ENCODE measurements at regions not wholly inside any gene's neighbourhood (a gene's known extent, or its start where the extent isn't known, plus 50 kb on each side); places are given as distances from the start of the nearest gene placed in this dataset.

DNA sequence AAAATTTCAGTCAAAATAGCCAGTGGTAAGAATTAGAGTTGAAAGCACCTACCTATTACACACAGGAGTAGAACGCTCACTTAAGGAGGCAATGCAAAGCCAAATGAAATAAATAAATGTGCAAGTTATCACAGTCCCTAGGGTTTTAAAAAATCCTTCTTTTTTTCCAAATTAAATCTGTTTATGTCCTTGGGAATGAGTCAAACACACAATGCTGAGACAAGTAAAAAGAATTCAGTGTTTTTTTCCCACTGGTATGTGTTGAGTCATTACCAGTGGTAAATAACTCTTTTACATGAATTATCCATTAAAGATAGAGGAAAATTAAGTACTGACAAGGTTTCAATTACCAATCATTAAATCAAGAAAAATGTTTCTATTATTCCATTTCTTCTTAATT lies 438.6 kb downstream of the TNS3 start:
- ChIA-PET POLR2A (no interaction called here), CTCF (no interaction called here)
- Mint-ChIP-seq H3K36me3 (ENCODE audit: low read depth) (no peaks in the 10 kb centered on the region), H3K9me3 (peaks cover 2% of the 10 kb centered on the region), H3K4me1 (ENCODE audit: low read depth) (no peaks in the 10 kb centered on the region), H3K4me3 (no peak overlapping the region), H3K27me3 (peaks cover 22% of the 10 kb centered on the region), H3K27ac (no peak overlapping the region)
- H3K36me3 ChIP-seq (ENCODE audit: insufficient read depth, low read length), result no peaks in the 10 kb centered on the region
- intact Hi-C loops (cut with DNase I, micrococcal nuclease), result no loop called here
- H3K4me1 ChIP-seq (ENCODE audit: insufficient read depth, low read length), result no peaks in the 10 kb centered on the region
- H3K9me3 ChIP-seq (ENCODE audit: control insufficient read depth in 1 of 2, insufficient read depth in 1 of 2, low read length in 2 of 2), result no peaks in the 10 kb centered on the region
- DNase-seq (no peak), ATAC-seq (ENCODE audit: poor library complexity) (no peak)
- TF ChIP-seq, protein P1, sequence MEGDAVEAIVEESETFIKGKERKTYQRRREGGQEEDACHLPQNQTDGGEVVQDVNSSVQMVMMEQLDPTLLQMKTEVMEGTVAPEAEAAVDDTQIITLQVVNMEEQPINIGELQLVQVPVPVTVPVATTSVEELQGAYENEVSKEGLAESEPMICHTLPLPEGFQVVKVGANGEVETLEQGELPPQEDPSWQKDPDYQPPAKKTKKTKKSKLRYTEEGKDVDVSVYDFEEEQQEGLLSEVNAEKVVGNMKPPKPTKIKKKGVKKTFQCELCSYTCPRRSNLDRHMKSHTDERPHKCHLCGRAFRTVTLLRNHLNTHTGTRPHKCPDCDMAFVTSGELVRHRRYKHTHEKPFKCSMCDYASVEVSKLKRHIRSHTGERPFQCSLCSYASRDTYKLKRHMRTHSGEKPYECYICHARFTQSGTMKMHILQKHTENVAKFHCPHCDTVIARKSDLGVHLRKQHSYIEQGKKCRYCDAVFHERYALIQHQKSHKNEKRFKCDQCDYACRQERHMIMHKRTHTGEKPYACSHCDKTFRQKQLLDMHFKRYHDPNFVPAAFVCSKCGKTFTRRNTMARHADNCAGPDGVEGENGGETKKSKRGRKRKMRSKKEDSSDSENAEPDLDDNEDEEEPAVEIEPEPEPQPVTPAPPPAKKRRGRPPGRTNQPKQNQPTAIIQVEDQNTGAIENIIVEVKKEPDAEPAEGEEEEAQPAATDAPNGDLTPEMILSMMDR (IDR thresholded peaks at IDR 0.05), result no peak
- H3K27ac ChIP-seq (ENCODE audit: low read depth in 1 of 2, low read length in 2 of 2), result no peak overlapping the region
- H3K27me3 ChIP-seq (ENCODE audit: control insufficient read depth in 1 of 2, insufficient read depth in 2 of 2, low read length in 2 of 2), result no peaks in the 10 kb centered on the region
- H3K4me3 ChIP-seq (ENCODE audit: low read length), result no peak overlapping the region

DNA sequence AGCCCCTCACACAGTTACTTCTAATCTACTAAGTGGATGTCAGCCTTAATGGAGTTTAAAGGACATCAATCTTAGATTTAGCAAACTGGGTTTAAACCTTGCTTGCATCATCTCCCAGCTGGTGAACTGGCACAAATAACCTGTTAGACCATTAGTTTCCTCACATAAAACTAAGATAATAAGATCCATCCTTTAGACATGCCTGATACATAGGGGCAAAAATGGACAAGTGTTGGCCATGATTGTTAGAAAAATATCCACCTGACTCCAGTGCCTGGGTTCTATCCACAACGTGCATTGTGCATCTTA lies 439.1 kb downstream of the TNS3 start:
- peaks cover 2% of the 10 kb centered on the region for H3K9me3 Mint-ChIP-seq
- ATAC-seq (ENCODE audit: poor library complexity), result no peak
- H3K27ac Mint-ChIP-seq, result no peak overlapping the region
- no peaks in the 10 kb centered on the region for H3K36me3 ChIP-seq (ENCODE audit: insufficient read depth, low read length)
- H3K36me3 Mint-ChIP-seq (ENCODE audit: low read depth), result no peaks in the 10 kb centered on the region
- no peak for DNase-seq
- H3K4me3 ChIP-seq (ENCODE audit: low read length), result no peak overlapping the region
- ChIA-PET POLR2A (no interaction called here), CTCF (no interaction called here)
- H3K4me3 Mint-ChIP-seq, result no peak overlapping the region
- H3K9me3 ChIP-seq (ENCODE audit: control insufficient read depth in 1 of 2, insufficient read depth in 1 of 2, low read length in 2 of 2), result no peaks in the 10 kb centered on the region
- no peaks in the 10 kb centered on the region for H3K27me3 ChIP-seq (ENCODE audit: control insufficient read depth in 1 of 2, insufficient read depth in 2 of 2, low read length in 2 of 2)
- no peak overlapping the region for H3K27ac ChIP-seq (ENCODE audit: low read depth in 1 of 2, low read length in 2 of 2)
- TF ChIP-seq, protein P1 (IDR thresholded peaks at IDR 0.05), result no peak
- peaks cover 22% of the 10 kb centered on the region for H3K27me3 Mint-ChIP-seq
- H3K4me1 Mint-ChIP-seq (ENCODE audit: low read depth), result no peaks in the 10 kb centered on the region
- H3K4me1 ChIP-seq (ENCODE audit: insufficient read depth, low read length), result no peaks in the 10 kb centered on the region
- intact Hi-C loops (cut with DNase I, micrococcal nuclease), result no loop called here

GRCh38 chr7:47142169-47142866 lies 439.6 kb downstream of the TNS3 start:
- Mint-ChIP-seq H3K36me3 (ENCODE audit: low read depth) (no peaks in the 10 kb centered on the region), H3K27me3 (peaks cover 22% of the 10 kb centered on the region), H3K9me3 (peaks cover 2% of the 10 kb centered on the region), H3K27ac (no peak overlapping the region), H3K4me1 (ENCODE audit: low read depth) (no peaks in the 10 kb centered on the region), H3K4me3 (no peak overlapping the region)
- CTCF ChIA-PET, result no interaction called here
- POLR2A ChIA-PET, result no interaction called here
- TF ChIP-seq, protein P1 (IDR thresholded peaks at IDR 0.05), result no peak
- Histone ChIP-seq H3K4me1 (ENCODE audit: insufficient read depth, low read length) (no peaks in the 10 kb centered on the region), H3K27ac (ENCODE audit: low read depth in 1 of 2, low read length in 2 of 2) (no peak overlapping the region), H3K9me3 (ENCODE audit: control insufficient read depth in 1 of 2, insufficient read depth in 1 of 2, low read length in 2 of 2) (no peaks in the 10 kb centered on the region), H3K4me3 (ENCODE audit: low read length) (no peak overlapping the region), H3K27me3 (ENCODE audit: control insufficient read depth in 1 of 2, insufficient read depth in 2 of 2, low read length in 2 of 2) (no peaks in the 10 kb centered on the region), H3K36me3 (ENCODE audit: insufficient read depth, low read length) (no peaks in the 10 kb centered on the region)
- no peak for DNase-seq
- no peak for ATAC-seq (ENCODE audit: poor library complexity)
- intact Hi-C loops (cut with DNase I, micrococcal nuclease), result no loop called here

All from CD4-positive, alpha-beta T cell (primary cell).